Liver (tissue), 8 donors: ENCODE measurements at regions not wholly inside any gene's neighbourhood (a gene's known extent, or its start where the extent isn't known, plus 50 kb on each side); places are given as distances from the start of the nearest gene placed in this dataset.

ENCODE experiments used
- DNase-seq: peaks from one replicate; pipeline ENCODE4 v3.0.0-alpha.2; 2017; ENCODE audit warnings: low spot score
- H3K27ac ChIP-seq, 2 donors: one replicate each; pipeline ENCODE4 v1.7.0; 2013; ENCODE audit warnings: inconsistent platforms in 2 of 2, low read length in 2 of 2, control low read depth in 1 of 2, low read depth in 1 of 2, mild to moderate bottlenecking in 1 of 2
- H3K27me3 ChIP-seq, 4 donors: one replicate each; pipeline versions ENCODE4 v1.6.1 to v1.7.0; 2013; ENCODE audit warnings: low read length in 3 of 4, inconsistent platforms in 1 of 4, mild to moderate bottlenecking in 1 of 4, moderate library complexity in 1 of 4; ENCODE audit not compliant: control insufficient read depth in 4 of 4, insufficient read depth in 4 of 4
- H3K36me3 ChIP-seq, 4 donors: one replicate each; pipeline versions ENCODE4 v1.6.1 to v1.7.0; 2013; ENCODE audit warnings: low read length in 3 of 4, mild to moderate bottlenecking in 3 of 4, low read depth in 1 of 4, moderate library complexity in 1 of 4; ENCODE audit not compliant: control insufficient read depth in 4 of 4, insufficient read depth in 3 of 4
- H3K4me1 ChIP-seq, 4 donors: one replicate each; pipeline versions ENCODE4 v1.6.1 to v1.7.0; 2013; ENCODE audit warnings: low read length in 3 of 4, mild to moderate bottlenecking in 3 of 4, moderate library complexity in 1 of 4; ENCODE audit not compliant: control insufficient read depth in 4 of 4, insufficient read depth in 4 of 4
- H3K4me3 ChIP-seq, 3 donors: one replicate each; pipeline versions ENCODE4 v1.6.1 to v1.7.0; 2013; ENCODE audit warnings: low read length in 3 of 3, control low read depth in 1 of 3, low read depth in 1 of 3, mild to moderate bottlenecking in 1 of 3
- H3K9ac ChIP-seq, 2 donors: one replicate each; pipeline ENCODE4 v1.7.0; 2013; ENCODE audit warnings: low read length in 2 of 2, mild to moderate bottlenecking in 2 of 2, moderate library complexity in 2 of 2, control low read depth in 1 of 2, low read depth in 1 of 2
- H3K9me3 ChIP-seq, 4 donors: one replicate each; pipeline versions ENCODE4 v1.6.1 to v1.7.0; 2013; ENCODE audit warnings: low read length in 3 of 4; ENCODE audit not compliant: control insufficient read depth in 4 of 4
- ATF3 ChIP-seq: IDR thresholded peaks from 2 replicates; pipeline ENCODE4 v1.6.1; 2016; ENCODE audit warnings: antibody characterized with exemption
- FOXA1 ChIP-seq: IDR thresholded peaks from 2 replicates; pipeline ENCODE4 v1.6.1; 2016; ENCODE audit warnings: antibody characterized with exemption
- FOXA2 ChIP-seq: IDR thresholded peaks from 2 replicates; pipeline ENCODE4 v1.6.1; 2016; ENCODE audit warnings: antibody characterized with exemption
- GABPA ChIP-seq, 2 donors: IDR thresholded peaks in 1 of 2; conservative IDR thresholded peaks in 1 of 2; 2 replicates each; pipeline ENCODE4 v1.6.1; 2016; ENCODE audit warnings: antibody characterized with exemption in 2 of 2, mild to moderate bottlenecking in 1 of 2, moderate library complexity in 1 of 2
- HNF4A ChIP-seq, 2 donors: conservative IDR thresholded peaks; 2 replicates each; pipeline ENCODE4 v1.6.1; 2016; ENCODE audit warnings: antibody characterized with exemption in 2 of 2, mild to moderate bottlenecking in 2 of 2
- HNF4G ChIP-seq: IDR thresholded peaks from 2 replicates; pipeline ENCODE4 v1.6.1; 2016; ENCODE audit warnings: antibody characterized with exemption
- JUND ChIP-seq, 2 donors: IDR thresholded peaks; 2 replicates each; pipeline ENCODE4 v1.6.1; 2016; ENCODE audit warnings: antibody characterized with exemption in 2 of 2
- RAD21 ChIP-seq, 2 donors: IDR thresholded peaks; 2 replicates each; pipeline ENCODE4 v1.6.1; 2016; ENCODE audit warnings: antibody characterized with exemption in 2 of 2, mild to moderate bottlenecking in 2 of 2
- RXRA ChIP-seq, 2 donors: IDR thresholded peaks; 2 replicates each; pipeline ENCODE4 v1.6.1; 2017 to 2018; ENCODE audit warnings: antibody characterized with exemption in 2 of 2, mild to moderate bottlenecking in 1 of 2
- SP1 ChIP-seq: IDR thresholded peaks from 2 replicates; pipeline ENCODE4 v1.6.1; 2018; ENCODE audit warnings: antibody characterized with exemption, mild to moderate bottlenecking
- TAF1 ChIP-seq: conservative IDR thresholded peaks from 2 replicates; pipeline ENCODE4 v1.6.1; 2016; ENCODE audit warnings: antibody characterized with exemption, mild to moderate bottlenecking
- YY1 ChIP-seq: IDR thresholded peaks from 2 replicates; pipeline ENCODE4 v1.6.1; 2016; ENCODE audit warnings: antibody characterized with exemption, mild to moderate bottlenecking
- ZBTB33 ChIP-seq: IDR thresholded peaks from 2 replicates; pipeline ENCODE4 v1.6.1; 2016; ENCODE audit warnings: antibody characterized with exemption
- WGBS: extraction: QIAGEN DNeasy Blood & Tissue Kit; methylation state at CpG from one replicate; pipeline ENCODE4 v1.1.7; 2013; 5-methylcytosine and 5-hydroxymethylcytosine counted together
- TF ChIP-seq, protein P1 (sequence below): IDR thresholded peaks from 2 replicates; pipeline ENCODE4 v1.6.1; 2016; ENCODE audit warnings: antibody characterized with exemption
- TF ChIP-seq, protein P2 (sequence below): fragments of 150-350 bp; IDR thresholded peaks from 2 replicates; pipeline ENCODE4 v1.5.1; 2017; ENCODE audit warnings: improper control_type of control experiment, low read depth, low read length; ENCODE audit not compliant: missing input control
- TF ChIP-seq, protein P3 (sequence below): IDR thresholded peaks from 2 replicates; pipeline ENCODE4 v1.6.1; 2016; ENCODE audit warnings: antibody characterized with exemption, mild to moderate bottlenecking
- donor health status: healthy.
- donor health status: healthy.
- donor health status: healthy.
- donor health status: healthy.
- donor health status: healthy.

DNA sequence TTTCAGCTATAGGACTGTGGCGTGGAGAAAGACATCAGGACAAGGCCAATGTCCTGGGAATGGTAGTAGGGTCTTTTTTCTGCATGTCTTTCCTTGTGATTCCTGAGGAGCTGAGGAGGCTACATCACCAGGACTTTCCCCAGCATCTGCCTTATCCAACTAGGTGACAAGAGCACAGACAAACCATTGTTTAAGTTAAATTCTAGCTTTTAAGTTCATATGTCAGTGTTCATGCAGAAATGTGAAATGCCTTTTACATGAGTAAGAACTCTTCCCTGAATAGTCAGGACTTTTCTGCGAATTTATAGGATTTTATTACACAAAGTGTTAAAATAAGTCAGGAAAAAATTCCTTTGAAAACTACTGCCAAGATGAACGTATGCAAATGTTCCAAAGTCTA is 154.2 kb downstream of the PTGER3 start:
- H3K27ac ChIP-seq: no peak overlapping the region
- no peak for TF ChIP-seq SP1
- no peak for TF ChIP-seq GABPA (IDR thresholded peaks at IDR 0.05 in 1 of 2, conservative IDR thresholded peaks at IDR 0.05 in 1 of 2)
- H3K9me3 ChIP-seq: no peaks in the 10 kb centered on the region
- H3K4me1 ChIP-seq: no peaks in the 10 kb centered on the region
- no peaks in the 10 kb centered on the region for H3K36me3 ChIP-seq
- H3K4me3 ChIP-seq: no peak overlapping the region
- H3K9ac ChIP-seq: no peak overlapping the region
- DNase-seq: no peak
- H3K27me3 ChIP-seq: peaks cover 0 to 10% (median 0%) of the 10 kb centered on the region in 4 donors
- WGBS: 52% methylated on average over 3 of the region's 3 CpGs

- H3K4me3 ChIP-seq: no peak overlapping the region
- H3K9me3 ChIP-seq: no peaks in the 10 kb centered on the region
- H3K27ac ChIP-seq: no peak overlapping the region
- peaks cover 0 to 10% (median 0%) of the 10 kb centered on the region in 4 donors for H3K27me3 ChIP-seq
- H3K9ac ChIP-seq: no peak overlapping the region
- no peaks in the 10 kb centered on the region for H3K4me1 ChIP-seq
- H3K36me3 ChIP-seq: no peaks in the 10 kb centered on the region
- TF ChIP-seq, protein P1, sequence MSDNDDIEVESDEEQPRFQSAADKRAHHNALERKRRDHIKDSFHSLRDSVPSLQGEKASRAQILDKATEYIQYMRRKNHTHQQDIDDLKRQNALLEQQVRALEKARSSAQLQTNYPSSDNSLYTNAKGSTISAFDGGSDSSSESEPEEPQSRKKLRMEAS: no peak
- TF ChIP-seq, protein P2, sequence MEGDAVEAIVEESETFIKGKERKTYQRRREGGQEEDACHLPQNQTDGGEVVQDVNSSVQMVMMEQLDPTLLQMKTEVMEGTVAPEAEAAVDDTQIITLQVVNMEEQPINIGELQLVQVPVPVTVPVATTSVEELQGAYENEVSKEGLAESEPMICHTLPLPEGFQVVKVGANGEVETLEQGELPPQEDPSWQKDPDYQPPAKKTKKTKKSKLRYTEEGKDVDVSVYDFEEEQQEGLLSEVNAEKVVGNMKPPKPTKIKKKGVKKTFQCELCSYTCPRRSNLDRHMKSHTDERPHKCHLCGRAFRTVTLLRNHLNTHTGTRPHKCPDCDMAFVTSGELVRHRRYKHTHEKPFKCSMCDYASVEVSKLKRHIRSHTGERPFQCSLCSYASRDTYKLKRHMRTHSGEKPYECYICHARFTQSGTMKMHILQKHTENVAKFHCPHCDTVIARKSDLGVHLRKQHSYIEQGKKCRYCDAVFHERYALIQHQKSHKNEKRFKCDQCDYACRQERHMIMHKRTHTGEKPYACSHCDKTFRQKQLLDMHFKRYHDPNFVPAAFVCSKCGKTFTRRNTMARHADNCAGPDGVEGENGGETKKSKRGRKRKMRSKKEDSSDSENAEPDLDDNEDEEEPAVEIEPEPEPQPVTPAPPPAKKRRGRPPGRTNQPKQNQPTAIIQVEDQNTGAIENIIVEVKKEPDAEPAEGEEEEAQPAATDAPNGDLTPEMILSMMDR: no peak
- TF ChIP-seq GABPA (IDR thresholded peaks at IDR 0.05 in 1 of 2, conservative IDR thresholded peaks at IDR 0.05 in 1 of 2) (no peak), ZBTB33 (no peak), SP1 (no peak), HNF4G (no peak), JUND (IDR thresholded peaks at IDR 0.05) (no peak), YY1 (no peak), ATF3 (no peak), FOXA1 (no peak), TAF1 (no peak), RAD21 (IDR thresholded peaks at IDR 0.05) (no peak), FOXA2 (no peak), RXRA (IDR thresholded peaks at IDR 0.05) (no peak), HNF4A (conservative IDR thresholded peaks at IDR 0.05) (no peak)
- TF ChIP-seq, protein P3, sequence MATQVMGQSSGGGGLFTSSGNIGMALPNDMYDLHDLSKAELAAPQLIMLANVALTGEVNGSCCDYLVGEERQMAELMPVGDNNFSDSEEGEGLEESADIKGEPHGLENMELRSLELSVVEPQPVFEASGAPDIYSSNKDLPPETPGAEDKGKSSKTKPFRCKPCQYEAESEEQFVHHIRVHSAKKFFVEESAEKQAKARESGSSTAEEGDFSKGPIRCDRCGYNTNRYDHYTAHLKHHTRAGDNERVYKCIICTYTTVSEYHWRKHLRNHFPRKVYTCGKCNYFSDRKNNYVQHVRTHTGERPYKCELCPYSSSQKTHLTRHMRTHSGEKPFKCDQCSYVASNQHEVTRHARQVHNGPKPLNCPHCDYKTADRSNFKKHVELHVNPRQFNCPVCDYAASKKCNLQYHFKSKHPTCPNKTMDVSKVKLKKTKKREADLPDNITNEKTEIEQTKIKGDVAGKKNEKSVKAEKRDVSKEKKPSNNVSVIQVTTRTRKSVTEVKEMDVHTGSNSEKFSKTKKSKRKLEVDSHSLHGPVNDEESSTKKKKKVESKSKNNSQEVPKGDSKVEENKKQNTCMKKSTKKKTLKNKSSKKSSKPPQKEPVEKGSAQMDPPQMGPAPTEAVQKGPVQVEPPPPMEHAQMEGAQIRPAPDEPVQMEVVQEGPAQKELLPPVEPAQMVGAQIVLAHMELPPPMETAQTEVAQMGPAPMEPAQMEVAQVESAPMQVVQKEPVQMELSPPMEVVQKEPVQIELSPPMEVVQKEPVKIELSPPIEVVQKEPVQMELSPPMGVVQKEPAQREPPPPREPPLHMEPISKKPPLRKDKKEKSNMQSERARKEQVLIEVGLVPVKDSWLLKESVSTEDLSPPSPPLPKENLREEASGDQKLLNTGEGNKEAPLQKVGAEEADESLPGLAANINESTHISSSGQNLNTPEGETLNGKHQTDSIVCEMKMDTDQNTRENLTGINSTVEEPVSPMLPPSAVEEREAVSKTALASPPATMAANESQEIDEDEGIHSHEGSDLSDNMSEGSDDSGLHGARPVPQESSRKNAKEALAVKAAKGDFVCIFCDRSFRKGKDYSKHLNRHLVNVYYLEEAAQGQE: no peak
- DNase-seq: no peak
Measured at GRCh38 chr1:70895531-70895930, 152.1 kb downstream of the PTGER3 start.
